Effector CD4-positive, alpha-beta T cell (primary cell): ENCODE measurements at regions not wholly inside any gene's neighbourhood (a gene's known extent, or its start where the extent isn't known, plus 50 kb on each side); places are given as distances from the start of the nearest gene placed in this dataset.

ENCODE experiments used
- DNase-seq: peaks from one replicate; pipeline ENCODE4 v3.0.0-alpha.2; 2020

DNA sequence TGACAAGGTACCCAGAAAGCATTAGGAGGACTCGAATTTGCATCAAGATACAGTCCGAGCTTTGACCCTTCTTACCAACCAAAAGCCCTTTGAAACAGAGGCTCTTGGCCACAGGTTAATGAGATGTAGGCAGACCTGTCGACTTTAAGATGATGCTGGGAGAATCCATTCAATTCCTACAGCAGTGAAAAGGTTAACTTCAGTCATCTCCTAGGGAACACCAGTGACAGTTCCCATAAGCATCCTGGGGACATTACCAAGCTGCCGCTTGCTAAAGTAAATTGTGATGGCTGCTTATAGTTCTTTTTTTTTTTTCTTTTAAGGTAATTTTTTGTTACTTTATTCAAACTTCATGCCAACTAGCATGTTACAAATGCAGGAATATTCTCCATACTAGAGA is 379.3 kb downstream of the SOX11 start:
- no peak for DNase-seq

DNA sequence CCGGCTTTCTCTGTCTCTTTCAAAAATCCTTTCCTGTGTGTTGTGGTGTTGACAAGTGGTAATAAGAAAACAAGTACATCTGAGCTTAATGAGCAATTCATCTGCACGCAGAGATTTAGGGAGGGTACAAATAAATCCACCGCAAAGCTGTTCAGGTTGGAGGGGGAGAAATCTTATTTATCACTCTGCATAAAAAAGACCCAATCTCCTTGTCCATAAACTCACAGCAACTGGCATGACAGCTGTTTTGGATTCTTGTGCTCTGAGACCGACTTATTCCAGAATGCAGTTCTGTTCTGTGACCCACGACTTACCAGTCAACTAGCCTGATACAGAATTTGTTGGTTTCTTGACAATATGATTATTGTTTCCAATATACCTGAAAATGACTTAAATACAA is 380.1 kb downstream of the SOX11 start:
- DNase-seq, result no peak

DNA sequence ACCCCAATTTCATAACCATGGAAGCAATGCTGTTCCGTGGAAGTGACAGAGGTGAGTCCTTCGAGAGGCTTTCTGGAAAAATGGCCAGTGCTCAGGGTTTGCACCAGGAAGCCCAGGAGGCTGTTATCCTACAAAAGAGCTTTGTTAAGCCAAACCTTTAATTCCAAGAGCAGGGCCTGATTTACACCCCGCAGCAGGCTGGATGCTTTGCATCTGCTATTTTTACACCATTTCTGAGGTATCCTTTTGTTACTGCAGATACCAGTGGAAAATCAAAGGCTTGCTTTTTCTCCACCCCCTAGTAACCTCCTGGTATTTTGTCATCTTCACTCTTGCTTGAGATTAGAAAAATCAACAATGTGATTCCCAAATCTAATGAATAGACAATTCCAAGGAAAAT is 380.6 kb downstream of the SOX11 start:
- no peak for DNase-seq

DNA sequence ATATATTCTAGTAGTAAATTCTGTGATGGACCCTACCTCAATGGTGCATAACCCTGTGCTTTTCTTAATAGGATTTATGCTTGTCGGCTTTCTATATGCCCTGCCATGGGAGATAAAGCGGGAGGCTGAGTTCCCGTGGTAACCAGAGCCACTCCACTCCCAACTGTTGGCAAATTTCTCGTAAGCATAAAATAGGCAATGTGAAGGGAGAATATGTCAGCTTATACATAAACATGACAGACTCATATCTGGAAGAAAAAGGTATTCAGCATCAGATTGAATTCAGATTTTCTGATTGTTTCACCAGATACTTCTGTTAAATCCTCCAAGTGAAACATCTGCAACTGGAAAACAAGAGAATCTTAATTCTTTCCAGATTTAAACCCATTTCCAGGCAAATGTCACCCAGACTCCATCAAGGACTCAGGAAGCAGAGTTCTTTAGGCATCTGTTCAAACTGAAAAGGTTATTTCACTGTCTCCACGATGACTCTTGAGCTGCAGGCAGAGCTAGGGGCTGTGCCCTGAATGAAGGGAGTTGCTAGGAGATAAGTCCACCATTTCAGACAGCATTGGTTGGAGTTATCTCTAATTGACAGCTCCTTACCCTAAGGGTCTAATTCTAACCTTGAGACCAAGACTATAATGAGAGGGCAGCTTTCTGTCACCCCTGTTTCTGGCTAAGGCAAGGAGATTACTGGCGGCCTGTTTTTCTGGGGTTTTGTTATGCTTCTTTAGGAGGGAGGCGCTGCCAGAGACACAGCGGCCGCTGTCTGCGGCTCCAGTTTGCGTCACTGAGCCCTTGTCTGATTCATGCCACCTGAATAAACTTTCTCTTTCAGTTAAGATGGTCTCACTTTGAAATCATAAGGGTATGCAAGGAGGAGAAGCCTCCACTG is 381.3 kb downstream of the SOX11 start:
- no peak for DNase-seq

DNA sequence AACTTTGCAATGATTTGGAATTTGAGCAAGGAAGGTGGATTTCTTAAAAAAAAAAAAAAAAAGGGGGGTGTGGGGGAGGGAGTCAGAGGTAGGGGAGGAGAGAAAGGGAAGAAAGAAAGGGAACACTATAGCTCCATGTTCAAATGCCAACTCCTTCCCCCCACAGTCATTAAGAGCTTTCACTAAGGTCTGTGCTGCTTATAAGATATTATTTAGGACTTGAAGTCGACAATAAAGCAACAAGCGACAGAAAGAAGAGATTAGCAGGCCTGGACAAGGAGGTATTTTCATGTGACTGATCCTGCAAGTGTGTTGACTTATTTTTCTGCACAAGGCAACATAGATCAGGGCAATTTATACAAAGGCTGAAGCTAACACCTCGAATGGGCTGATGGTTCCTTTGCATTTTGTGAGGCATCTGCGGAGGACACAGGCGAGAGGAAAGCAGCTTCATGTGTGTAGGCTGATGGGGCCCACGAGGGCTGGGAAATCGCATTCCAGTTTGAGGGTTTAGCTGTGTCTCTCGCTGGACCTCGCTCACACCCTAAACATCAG is 382.0 kb downstream of the SOX11 start:
- DNase-seq, result no peak

DNA sequence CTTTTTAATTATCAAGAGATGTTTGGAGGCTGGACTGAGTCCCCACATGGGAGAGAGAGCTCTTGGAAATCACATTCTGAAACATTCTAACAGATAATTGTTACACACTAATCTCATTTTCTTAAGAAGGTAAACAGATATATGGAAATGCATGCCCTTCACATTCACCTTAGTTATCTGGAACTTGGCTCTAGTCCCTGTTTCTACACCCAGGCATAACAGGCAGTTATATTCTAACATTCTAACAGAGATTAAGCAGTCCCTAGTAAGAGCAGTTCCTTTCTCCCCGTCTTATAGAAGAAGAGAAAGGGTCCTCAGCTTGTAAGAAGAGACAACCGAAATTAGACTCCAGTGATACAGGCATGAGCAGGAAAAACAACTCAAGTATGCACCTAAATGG is 385.4 kb downstream of the SOX11 start:
- DNase-seq, result no peak

DNA sequence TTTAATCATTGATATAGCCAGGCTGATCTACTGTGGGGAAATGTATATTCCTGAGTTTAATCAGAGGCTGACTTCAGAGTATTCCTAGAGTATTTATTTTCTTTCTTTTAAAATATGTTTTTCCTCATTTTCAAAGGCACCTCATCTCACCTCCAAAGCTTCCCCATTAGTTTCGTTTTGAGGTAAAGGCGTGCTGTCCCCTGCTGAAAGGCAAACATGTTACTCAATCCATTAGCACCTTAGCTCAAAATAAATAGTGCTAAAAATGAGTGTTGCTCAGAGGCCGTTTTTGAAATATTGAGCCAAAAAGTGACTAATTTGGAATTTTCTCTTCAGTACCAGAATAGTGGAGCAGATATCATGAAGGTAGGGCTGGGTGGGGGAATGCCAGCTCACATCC is 386.2 kb downstream of the SOX11 start:
- DNase-seq, result no peak

DNA sequence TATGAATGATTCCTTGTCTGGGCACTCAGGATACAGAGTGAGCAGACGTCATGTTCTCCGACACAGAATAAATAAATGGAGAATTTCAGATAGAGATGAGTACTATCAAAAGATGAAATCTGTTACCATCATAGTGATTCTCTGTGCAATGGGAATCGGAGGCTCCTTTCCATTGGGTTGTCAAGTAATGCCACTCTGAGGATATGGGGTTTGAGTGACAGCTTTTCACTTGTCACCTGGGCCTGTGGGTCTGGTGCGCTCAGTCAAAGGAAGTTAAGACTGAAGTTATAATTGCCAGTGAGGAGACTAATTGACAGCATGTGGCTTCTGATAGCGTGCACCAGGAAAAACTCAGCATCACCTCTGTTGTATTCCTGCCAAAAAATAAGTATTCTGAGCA is 387.2 kb downstream of the SOX11 start:
- no peak for DNase-seq

DNA sequence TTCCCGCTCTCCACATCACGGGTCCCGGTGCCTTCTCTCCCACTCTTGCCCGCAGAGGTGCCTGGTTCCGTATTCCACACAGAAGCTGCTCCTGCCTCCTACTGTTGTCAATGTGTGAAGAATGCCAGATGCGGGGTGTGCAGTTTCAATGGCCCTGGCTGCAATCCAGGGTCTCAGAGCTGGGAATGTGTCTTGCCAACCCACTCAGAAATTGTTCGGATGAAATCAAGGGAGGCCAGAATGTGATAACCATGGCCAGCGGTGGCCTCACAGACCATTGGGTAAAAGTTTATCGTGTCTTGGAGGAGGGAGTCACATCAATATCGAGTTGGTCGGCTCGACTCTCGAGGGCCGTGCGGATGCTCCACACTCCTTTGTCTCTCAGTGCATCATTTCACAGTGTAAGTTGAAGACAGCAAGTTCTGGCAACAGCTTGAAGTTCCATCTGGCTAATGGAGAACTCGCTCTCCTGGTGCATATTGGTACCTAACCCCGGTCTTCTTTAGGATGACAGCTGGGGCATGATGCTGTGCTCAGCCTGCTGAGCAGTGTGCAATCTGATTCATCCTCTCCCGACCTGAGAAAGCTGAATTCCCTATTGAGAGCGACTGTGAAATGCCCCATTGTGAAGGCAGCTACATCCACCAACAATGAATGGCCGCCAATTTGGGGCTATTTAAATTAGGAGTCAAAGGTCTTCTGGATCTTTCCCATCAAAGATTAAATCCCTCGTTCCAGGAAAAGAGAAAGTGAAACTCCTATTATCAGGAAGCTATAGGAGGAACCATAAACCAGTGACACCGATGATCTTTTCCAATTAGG is 389.0 kb downstream of the SOX11 start:
- no peak for DNase-seq

DNA sequence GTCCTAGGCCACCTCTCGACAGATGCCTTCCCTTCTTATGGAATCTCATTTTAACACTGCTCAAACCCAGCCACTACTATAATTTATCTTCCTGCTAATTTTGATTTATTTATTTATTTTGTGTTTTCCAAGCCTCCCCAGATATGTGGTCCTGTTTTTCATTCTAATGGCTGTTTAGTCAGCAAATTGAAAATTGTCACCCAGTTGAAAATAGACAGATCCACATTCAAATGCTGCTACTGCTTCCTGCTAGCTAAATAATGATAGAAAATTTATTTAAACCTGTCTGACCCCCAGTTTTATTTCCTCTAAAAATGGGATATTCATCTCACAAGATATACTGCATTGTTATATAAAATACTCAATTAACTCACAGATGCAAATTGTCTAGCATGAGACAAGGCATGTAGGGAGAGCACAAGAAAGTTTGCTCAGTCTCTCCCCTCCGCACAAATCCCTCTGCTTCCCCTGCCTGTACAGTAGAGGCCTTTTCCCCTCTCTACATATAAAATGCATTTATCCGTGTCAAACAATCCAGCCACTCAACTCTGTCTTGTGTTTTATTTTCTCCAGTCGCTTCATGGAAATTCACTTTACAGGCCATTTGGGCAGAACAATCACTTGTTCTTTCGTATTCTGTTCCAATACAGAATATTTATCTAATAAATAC is 389.9 kb downstream of the SOX11 start:
- no peak for DNase-seq

DNA sequence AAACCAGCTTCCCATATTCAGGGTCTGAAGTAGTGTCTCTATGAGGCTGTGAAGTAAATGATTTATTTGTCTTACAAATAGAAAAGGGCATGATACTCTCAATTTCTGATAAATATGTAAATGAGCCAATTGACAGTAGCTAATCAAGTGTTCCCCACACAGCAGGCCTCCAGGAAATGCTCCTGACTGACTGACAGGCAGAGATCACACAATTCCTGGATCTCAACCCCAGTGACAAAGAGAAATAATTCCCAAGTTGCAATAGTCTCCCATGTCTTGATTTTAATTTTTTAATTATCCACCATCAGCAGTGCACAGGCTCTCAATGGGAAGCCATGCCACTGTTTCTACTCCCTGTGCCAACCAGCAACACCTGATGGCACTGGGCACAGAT is 390.4 kb downstream of the SOX11 start:
- DNase-seq, result no peak

DNA sequence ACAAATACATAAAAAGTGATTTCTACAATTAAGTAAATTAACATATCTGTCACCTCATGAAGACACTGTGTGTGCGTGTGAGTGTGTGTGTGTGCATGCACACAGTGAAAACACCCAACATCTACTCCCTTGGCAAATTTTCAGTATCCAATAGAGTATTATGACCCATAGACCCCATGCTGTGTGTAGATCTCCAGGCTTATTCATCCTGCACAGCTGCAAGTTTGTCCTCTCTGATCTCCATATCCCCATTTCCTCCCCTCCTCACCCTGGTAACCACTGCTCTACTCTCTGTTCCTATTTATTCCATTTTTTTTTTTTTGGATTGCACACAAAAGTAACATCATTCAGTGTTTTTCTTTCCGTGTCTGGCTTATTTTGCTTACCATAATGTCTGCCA is 391.0 kb downstream of the SOX11 start:
- no peak for DNase-seq

DNA sequence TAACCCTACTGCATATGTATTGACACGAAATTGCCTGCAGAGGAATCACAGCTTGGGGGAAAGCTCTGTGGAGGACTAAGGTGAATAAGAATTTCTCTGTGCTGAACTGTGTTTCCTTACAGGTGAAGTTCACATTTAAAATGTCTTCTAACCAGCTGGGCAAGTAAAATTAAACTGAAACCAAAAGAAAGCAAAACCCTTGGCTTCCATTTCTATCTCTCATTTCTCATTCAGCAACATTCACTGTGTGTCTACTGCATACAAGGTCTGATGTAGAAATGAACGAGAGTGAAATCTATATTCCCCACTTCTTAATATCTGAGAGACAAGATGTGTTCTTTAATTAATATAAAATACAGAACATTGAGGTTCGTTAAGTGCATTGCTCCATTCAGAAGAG is 397.3 kb downstream of the SOX11 start:
- DNase-seq, result no peak

DNA sequence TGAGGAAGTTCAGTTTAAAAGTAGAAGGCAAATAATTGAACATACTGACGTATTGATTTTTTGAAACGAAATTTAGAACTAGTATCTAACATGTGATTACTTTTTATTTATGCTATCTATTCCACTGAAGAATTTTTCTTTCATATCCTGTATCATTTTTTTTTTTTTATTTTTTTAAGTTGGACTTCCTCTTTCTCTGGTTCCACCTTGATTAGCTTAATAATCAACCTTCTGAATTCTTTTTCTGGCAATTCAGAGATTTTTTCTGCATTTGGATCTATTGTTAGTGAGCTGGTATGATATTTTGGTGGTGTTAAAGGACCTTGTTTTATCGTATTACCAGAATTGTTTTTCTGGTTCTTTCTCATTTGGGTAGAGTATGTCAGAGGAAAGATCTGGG is 411.2 kb downstream of the SOX11 start:
- no peak for DNase-seq

DNA sequence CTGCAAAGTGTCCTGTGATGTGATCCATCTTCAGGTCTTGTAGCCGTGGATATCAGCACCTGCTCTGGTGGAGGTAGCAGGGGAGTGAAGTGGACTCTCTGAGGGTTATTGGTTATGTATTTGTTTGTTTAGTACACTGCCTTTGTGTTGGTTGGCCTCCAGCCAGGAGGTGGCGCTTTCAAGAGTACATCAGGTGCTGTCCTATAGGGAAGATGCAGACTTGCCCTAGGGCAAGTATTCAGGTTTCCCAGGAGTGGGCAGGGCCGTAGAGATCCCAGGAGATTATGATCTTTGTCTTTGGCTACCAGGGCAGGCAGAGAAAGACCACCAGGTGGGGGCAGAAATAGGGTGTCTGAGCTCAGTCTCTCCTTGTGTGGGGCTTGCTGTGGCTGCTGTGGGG is 411.8 kb downstream of the SOX11 start:
- no peak for DNase-seq

DNA sequence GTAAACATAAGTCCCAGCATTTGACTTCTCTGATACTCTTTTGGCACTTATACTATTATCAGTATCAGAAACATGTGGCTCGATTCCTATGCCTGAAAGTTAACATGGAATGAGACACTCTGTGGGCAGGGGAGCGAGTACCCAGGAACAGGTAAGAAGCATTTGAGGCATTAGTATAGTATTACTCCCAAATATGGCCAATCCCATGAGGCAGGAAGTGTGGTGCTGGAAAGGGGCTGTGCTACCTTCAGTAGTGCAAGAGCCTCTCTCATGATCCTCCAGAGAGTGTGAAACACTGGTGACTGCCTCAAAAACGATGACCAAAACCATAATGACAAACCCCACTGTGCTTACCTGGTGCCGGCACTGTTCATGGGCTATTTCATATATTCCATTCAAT is 415.1 kb downstream of the SOX11 start:
- DNase-seq, result no peak

DNA sequence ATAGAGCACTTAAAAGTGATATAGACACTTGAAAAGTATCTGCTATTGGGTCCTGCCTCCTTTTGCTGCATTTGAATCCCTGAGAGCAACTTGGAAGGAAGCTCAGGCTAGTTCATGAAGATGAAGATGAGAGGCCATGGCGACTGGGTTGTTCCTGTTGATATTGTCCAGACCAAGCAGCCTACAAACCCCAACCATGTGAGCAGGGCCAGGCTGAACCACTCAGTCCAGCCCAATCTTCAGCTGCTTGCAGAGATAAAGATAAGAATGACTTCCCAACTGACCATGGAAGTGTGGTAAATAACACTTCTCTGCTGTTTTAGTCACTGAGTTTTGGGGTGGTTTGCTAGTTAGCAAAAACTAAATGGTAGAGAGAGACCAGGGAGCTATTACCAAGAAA is 417.6 kb downstream of the SOX11 start:
- DNase-seq, result no peak

DNA sequence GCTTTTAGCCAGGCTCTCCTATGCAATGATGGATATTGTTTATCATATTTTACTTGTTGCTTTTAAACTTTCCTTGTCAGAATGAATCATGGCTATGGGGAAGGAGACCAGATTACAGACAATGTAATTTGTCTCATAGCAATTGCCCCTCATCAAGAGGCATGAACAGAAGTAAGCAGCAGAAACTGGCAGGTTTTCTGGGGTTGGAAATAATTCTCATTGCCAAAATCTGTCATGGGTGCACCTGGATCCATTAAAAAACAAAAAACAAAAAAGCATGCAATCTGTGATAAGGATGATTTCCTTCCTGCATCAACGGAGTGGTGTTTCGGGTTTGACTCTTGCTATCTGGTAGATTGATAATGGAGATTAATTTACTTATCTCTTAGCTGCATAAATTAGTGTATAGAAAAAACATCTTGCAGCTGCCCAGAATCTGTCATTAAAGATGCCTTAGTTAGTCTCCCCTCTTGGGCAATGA is 419.6 kb downstream of the SOX11 start:
- DNase-seq, result no peak

DNA sequence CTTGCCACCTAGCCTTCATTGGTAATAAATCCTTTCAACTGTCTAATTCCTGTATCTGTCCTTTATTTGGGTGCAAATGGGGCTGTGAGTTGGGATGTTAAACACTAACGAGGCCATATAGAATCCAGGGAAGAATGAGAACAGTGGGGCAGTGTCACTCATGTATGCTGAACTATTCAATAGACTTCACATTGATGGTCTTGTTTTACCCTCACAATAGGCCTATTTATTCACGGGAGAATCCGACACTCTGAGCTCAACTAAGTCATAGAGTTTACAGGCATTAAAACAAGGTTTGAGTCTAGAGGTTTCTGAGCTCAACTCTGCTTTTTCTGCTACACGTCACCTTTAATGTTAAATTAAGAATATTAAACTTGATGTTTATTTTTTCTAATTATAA is 421.6 kb downstream of the SOX11 start:
- DNase-seq, result no peak

DNA sequence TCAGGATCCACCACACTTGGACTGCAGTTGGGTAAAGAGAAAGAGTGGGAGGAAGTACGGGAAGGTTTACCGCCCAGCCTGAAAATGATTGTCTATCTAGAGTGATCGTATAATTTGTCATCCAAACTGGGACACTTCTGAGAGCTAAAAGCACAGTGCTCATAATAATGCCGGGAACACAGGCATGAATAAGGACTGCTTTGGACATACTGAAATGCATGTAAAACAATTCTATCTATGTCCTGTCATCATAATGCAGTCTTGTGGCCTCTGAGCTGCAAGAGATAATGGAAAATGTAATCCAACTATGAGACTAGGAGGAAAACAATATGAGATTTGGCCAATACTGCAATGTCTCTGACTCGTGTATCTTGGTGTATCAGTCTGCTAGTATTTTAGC is 435.5 kb downstream of the SOX11 start:
- DNase-seq, result no peak

DNA sequence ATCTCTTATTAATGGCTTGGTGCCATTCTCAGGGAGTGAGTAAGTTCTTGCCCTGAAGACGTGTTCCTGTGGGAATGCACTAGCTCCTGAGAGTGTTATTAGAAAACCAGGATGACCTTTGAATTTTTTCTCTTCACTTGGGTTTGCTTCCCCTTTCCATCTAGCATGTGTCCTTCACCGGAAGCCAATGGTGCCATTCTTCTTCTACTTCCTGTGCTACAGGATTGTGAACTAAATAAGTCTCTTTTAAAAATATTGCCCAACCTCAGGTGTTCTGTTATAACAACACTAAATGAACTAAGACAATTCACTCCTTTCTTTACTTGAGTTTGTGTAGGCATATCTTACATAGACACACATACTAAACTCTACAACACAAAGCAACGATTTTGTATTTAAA is 447.0 kb downstream of the SOX11 start:
- no peak for DNase-seq

DNA sequence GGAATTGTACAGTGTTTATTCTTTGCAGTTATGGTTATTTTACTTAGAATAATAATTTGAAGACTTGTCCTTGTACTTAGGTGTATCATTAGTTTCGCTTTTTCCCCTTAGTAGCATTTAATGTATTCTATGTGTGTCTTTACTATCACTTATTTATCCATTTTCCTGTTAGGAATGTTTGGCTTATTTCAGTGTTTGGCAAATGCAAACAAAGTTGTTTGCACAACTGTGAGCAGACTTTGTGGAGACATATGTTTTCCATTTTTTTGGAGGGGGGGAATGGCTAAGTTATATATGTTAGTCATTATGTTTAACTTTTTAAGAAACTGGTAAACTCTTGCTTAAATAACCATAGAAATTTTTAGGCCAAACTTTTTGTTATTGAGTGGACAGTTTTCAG is 447.7 kb downstream of the SOX11 start:
- no peak for DNase-seq

DNA sequence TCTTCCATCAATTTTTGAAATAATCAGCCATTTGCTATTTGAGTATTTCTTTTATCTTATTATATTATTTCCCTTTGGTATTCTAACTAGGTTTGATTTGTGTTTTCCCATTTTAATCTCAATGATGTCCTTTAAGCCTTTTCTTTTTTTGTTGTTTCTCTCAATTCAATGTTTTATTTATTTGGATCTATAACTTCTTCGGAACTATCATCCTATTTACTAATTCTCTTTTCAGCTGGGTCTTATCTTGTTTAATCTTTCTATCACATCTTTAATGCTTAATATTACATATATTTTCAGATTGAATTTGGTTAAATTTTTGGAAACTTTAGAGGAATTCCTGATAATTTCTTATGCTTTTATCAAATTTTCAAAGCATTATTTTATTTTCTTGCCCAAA is 448.3 kb downstream of the SOX11 start:
- DNase-seq, result no peak
